Activated CD8-positive, alpha-beta memory T cell treated with anti-CD3 and anti-CD28 coated beads, Interleukin-2, amount 10 ng/mL, durations not matched to agents 7 days and 5 days (primary cell): ENCODE measurements at regions not wholly inside any gene's neighbourhood (a gene's known extent, or its start where the extent isn't known, plus 50 kb on each side); places are given as distances from the start of the nearest gene placed in this dataset.
"Not testable (repeated sequence)": the region's sequence is repeated elsewhere in the genome, so short reads cannot be mapped to it uniquely, and the experiment has no call there.

Experiments
- ATAC-seq: fragments of 150-1000 bp; cut with Tn5 transposase; one replicate; pipeline ENCODE4 v1.10.0; 2021; ENCODE audit warnings: moderate library complexity
- CTCF ChIA-PET: fragments of 350-600 bp; sonication (Branson Sonifier 250); formaldehyde crosslinking; loops from one replicate; lab custom pipeline; 2021; ENCODE audit warnings: antibody characterized with exemption; lab: Charles Lee
- DNase-seq: peaks from one replicate; pipeline ENCODE4 v3.0.0-alpha.2; 2020
- H3K27ac Mint-ChIP-seq: one replicate; pipeline ENCODE4 v1.8.0; 2021; ENCODE audit warnings: mild to moderate bottlenecking, mixed read lengths
- H3K27me3 Mint-ChIP-seq: one replicate; pipeline ENCODE4 v1.8.0; 2021; ENCODE audit warnings: mixed read lengths
- H3K36me3 Mint-ChIP-seq: one replicate; pipeline ENCODE4 v1.8.0; 2021; ENCODE audit warnings: mild to moderate bottlenecking, mixed read lengths
- H3K4me1 Mint-ChIP-seq: one replicate; pipeline ENCODE4 v1.8.0; 2021; ENCODE audit warnings: mixed read lengths
- H3K4me3 Mint-ChIP-seq: one replicate; pipeline ENCODE4 v1.8.0; 2021; ENCODE audit warnings: mild to moderate bottlenecking, moderate library complexity, mixed read lengths
- H3K9me3 Mint-ChIP-seq: one replicate; pipeline ENCODE4 v1.8.0; 2022; ENCODE audit warnings: low read depth, mixed read lengths

DNA sequence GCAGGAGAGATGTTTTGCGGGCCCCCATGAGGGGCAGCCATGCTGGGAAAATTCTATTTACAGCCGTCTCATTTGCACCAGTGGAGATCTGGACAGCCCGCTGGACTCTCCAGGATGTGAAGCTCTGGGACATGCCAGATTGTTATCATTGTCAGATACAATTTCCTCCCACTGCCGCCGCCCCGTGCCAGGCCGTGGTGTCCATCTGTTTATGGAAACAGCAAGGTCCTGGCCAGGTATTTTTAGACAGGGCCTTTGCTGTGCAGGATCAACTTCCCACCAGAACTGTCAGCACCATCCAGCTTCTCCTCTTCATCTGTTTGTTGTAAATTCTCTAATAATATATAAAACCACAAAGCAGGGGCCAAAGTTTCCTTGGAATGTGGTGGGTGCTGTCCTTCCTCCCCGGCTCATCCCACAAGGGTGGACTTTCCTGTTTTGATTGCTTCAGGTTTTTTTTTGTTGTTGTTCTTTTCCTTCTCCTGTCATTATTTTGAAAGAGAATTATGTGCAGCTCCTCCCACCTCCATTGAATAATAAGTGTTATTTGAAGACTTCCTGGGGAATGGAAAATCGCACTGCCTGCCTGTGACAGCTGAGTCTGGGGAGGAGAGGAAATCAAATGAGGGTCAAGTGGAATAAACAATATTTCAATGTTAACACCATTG lies 398.1 kb downstream of the TNS1 start:
- Mint-ChIP-seq H3K4me3 (no peak overlapping the region), H3K9me3 (no peaks in the 10 kb centered on the region), H3K4me1 (peaks cover 6% of the 10 kb centered on the region), H3K27me3 (no peaks in the 10 kb centered on the region), H3K36me3 (no peaks in the 10 kb centered on the region), H3K27ac (no peak overlapping the region)
- no peak for ATAC-seq
- CTCF ChIA-PET: no interaction called here
- DNase-seq: no peak

DNA sequence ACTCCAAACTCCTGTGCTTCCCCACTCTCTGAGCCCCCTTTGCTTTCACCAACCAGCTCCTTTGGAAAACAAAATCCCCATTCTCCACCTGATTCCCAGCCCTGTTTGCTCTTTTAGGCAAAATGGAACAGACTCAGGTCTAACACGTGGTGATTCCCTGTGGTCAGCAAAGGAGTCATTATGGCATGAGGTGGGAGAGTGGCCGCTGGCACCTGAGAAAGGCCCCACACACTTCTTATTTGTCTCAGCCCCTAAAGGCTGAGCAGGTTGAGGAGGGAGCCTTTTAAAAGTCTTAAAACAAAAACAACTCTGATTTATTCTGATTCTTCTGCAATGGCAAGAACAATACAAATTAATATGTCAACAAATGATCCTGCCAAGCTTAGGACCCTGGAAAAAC lies 401.2 kb downstream of the TNS1 start:
- no peak overlapping the region for H3K27ac Mint-ChIP-seq
- no peak overlapping the region for H3K4me3 Mint-ChIP-seq
- H3K4me1 Mint-ChIP-seq: peaks cover 4% of the 10 kb centered on the region
- H3K9me3 Mint-ChIP-seq: no peaks in the 10 kb centered on the region
- no peaks in the 10 kb centered on the region for H3K27me3 Mint-ChIP-seq
- no peaks in the 10 kb centered on the region for H3K36me3 Mint-ChIP-seq
- DNase-seq: no peak
- CTCF ChIA-PET: no interaction called here
- no peak for ATAC-seq

DNA sequence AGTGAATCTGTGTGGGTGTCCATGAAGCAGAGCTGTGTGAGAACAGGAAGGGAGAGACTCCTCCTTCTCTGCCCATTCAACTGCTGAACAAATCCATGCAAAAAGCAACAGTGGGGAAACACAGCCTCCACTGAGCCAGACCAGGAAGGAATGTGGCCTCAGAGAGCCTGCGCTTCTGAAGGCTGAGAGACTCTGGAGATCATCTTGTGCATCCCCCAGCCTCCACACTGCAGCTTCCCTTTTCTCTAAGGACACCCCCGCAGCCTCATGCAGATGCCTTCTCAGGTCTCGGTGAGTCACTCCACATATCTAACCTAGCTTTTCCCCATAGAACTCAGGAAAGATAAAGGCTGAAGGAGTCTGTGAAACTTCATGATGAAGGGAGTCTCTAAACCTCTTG lies 402.9 kb downstream of the TNS1 start:
- Mint-ChIP-seq H3K4me3 (no peak overlapping the region), H3K36me3 (no peaks in the 10 kb centered on the region), H3K9me3 (no peaks in the 10 kb centered on the region), H3K27me3 (peaks cover 8% of the 10 kb centered on the region), H3K27ac (no peak overlapping the region), H3K4me1 (no peaks in the 10 kb centered on the region)
- DNase-seq (no peak), ATAC-seq (no peak)
- CTCF ChIA-PET: no interaction called here

DNA sequence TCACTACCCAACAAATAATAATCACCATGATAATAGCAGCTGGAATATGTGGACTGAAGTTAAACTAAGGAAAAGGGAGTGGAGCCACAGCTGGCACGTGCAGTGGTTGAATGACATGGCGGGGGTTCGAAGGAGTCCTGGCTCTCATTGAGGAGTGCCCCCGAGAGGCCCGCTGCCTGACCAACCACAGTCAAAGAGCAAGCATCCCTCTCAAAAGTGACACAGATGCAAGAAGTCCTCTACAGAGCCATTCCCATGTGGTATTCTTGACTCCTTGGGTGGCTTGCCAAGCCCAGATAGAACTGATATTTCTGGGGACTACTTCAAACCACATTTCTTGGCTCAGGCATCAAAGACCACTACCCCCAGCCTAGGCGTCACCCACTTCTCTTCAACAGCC lies 405.1 kb downstream of the TNS1 start:
- DNase-seq: no peak
- H3K4me1 Mint-ChIP-seq: no peaks in the 10 kb centered on the region
- H3K27me3 Mint-ChIP-seq: peaks cover 8% of the 10 kb centered on the region
- CTCF ChIA-PET: no interaction called here
- H3K36me3 Mint-ChIP-seq: no peaks in the 10 kb centered on the region
- no peak for ATAC-seq
- H3K9me3 Mint-ChIP-seq: no peaks in the 10 kb centered on the region
- H3K4me3 Mint-ChIP-seq: no peak overlapping the region
- H3K27ac Mint-ChIP-seq: no peak overlapping the region

DNA sequence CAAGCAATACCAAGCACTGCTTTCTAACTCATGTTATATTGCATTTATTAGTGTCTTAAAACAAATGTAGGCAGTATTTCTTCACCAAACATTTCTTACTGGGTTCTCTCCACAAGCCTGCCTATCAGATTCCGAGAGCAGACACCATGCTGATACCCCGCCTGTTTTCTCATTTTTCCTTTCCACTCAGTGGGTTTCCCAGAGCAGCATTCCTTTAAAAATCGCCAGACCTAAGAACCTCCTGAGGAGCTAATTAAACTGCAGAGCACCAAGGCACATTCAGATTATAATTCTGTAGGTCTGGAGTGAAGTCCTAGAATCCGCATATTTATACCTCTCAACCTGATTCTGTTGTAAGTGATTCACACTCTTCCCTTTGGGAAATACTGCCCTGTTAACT lies 405.6 kb downstream of the TNS1 start:
- no peak overlapping the region for H3K27ac Mint-ChIP-seq
- peaks cover 8% of the 10 kb centered on the region for H3K27me3 Mint-ChIP-seq
- H3K9me3 Mint-ChIP-seq: no peaks in the 10 kb centered on the region
- DNase-seq: no peak
- H3K36me3 Mint-ChIP-seq: no peaks in the 10 kb centered on the region
- ATAC-seq: no peak
- H3K4me1 Mint-ChIP-seq: no peaks in the 10 kb centered on the region
- CTCF ChIA-PET: no interaction called here
- H3K4me3 Mint-ChIP-seq: no peak overlapping the region

DNA sequence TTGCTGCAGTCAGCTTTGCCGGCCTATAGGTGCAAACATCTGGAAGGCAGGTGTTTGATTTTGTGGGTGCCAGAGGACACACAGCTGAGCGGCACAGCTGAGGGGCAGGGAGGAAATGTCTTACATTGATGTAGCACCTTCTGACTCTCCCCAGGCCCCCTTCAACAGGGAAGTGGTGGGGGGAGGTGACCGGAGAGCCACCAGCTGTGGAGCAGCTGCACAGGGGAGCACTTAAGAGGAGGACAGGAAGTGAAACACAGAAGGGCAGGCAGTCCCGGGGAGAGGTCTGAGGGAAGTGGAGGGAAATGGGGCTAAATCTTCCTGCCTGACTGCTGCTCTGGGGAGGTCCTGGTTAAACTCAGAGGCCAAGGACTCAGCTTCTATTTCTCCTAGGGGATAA lies 409.1 kb downstream of the TNS1 start:
- CTCF ChIA-PET: no interaction called here
- no peaks in the 10 kb centered on the region for H3K9me3 Mint-ChIP-seq
- no peak overlapping the region for H3K4me3 Mint-ChIP-seq
- no peak for DNase-seq
- peaks cover 8% of the 10 kb centered on the region for H3K27me3 Mint-ChIP-seq
- no peak for ATAC-seq
- H3K4me1 Mint-ChIP-seq: no peaks in the 10 kb centered on the region
- H3K36me3 Mint-ChIP-seq: no peaks in the 10 kb centered on the region
- H3K27ac Mint-ChIP-seq: no peak overlapping the region

DNA sequence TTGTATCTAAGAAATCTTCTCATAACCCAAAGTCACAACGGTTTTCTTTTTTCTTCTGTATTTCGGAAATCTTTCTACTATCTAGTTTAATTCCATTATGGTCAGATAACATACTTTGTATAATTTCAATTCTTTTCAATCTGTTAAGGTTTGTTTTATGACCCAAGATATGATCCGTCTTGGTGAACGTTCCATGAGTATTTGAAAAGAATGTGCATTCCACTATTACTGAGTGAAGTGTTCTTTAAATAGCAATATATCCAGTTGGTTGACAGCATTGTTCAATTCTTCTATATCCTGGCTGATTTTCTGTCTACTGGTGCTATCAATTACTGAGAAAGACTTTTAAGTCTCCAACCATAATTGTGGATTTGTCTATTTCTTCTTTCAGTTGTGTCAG lies 414.5 kb downstream of the TNS1 start:
- no peaks in the 10 kb centered on the region for H3K9me3 Mint-ChIP-seq
- H3K4me1 Mint-ChIP-seq: no peaks in the 10 kb centered on the region
- no peaks in the 10 kb centered on the region for H3K27me3 Mint-ChIP-seq
- DNase-seq (no peak), ATAC-seq (no peak)
- H3K36me3 Mint-ChIP-seq: no peaks in the 10 kb centered on the region
- H3K27ac Mint-ChIP-seq: no peak overlapping the region
- no peak overlapping the region for H3K4me3 Mint-ChIP-seq
- CTCF ChIA-PET: no interaction called here

DNA sequence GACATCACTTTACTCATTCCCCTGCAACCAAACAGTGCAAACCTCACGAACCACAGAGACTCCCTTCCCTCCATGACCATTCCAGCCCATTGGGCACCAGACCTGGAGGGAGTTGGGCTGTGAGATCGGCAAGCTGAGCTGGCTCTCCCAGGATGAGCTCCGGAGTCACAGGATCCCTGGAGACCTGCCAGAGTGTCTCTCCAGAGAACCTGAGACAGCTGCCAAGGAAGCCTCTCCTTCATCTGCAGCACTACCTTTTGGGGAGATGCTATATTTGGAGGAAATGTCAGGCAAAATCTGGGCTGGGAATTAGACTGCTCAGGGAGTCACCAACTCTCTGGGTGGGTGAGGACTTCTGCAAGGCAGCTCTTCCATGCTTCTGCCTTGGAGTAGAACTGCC lies 417.4 kb downstream of the TNS1 start:
- H3K27me3 Mint-ChIP-seq: no peaks in the 10 kb centered on the region
- no peak overlapping the region for H3K27ac Mint-ChIP-seq
- ATAC-seq: no peak
- H3K4me3 Mint-ChIP-seq: no peak overlapping the region
- CTCF ChIA-PET: no interaction called here
- H3K4me1 Mint-ChIP-seq: no peaks in the 10 kb centered on the region
- DNase-seq: no peak
- H3K36me3 Mint-ChIP-seq: no peaks in the 10 kb centered on the region
- H3K9me3 Mint-ChIP-seq: no peaks in the 10 kb centered on the region

DNA sequence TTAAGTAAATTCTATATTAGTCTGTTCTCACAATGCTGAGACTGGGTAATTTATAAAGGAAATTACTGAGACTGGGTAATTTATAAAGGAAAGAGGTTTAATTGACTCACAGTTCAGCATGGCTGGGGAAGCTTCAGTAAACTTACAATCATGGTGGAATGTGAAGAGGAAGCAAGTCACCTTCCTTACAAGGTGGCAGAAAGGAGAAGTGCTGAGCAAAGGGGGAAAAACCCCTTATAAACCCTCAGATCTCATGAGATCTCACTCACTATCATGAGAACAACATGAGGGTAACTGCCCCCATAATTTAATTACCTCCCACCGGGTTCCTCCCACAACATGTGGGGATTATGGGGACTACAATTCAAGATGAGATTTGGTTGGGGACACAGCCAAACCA lies 422.4 kb downstream of the TNS1 start:
- H3K36me3 Mint-ChIP-seq, ATAC-seq, H3K9me3 Mint-ChIP-seq, H3K27ac Mint-ChIP-seq, H3K4me3 Mint-ChIP-seq, H3K4me1 Mint-ChIP-seq, H3K27me3 Mint-ChIP-seq, DNase-seq, CTCF ChIA-PET: not testable (repeated sequence)

DNA sequence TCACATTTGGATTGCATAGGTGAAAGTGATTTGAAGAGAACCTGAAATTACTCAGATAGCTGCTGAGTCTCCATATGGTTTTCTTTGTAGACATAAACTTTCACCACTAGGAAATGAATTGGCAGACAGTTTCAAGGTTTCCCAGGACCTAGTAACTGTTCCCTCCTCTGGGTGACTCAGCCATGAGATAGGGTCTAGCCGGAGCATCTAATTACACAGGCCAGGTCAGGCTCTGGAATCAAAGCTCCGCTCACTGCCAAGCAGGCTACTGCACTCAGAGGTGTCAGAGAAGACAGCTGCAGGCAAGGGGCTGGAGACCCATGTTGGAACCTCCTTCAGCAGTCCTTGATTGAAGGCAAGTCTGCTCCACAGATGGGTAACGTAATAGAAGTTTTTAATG lies 429.2 kb downstream of the TNS1 start:
- no peak overlapping the region for H3K27ac Mint-ChIP-seq
- CTCF ChIA-PET: no interaction called here
- no peak overlapping the region for H3K4me3 Mint-ChIP-seq
- no peaks in the 10 kb centered on the region for H3K36me3 Mint-ChIP-seq
- H3K4me1 Mint-ChIP-seq: no peaks in the 10 kb centered on the region
- ATAC-seq (no peak), DNase-seq (no peak)
- no peaks in the 10 kb centered on the region for H3K27me3 Mint-ChIP-seq
- no peaks in the 10 kb centered on the region for H3K9me3 Mint-ChIP-seq

DNA sequence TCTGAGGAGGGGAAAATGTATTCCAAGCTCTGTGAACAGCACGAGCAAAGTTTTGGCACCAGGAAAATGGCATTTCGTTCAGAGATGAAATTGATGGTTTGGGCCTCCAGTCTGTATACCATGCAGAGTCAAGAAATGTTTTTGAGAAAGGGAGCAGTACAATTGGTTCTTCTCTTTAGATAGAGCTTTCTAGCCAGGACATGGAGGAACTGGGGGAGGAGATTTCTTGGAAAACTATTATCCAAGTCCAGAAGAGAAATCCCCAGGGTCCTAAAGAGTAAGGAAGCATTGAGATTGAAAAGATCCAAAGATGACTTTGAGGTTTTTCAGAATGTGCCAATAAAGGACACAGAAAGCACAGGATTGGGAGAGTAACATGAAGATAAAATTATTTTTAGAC lies 432.4 kb downstream of the TNS1 start:
- Mint-ChIP-seq H3K4me1 (no peaks in the 10 kb centered on the region), H3K4me3 (no peak overlapping the region)
- CTCF ChIA-PET: no interaction called here

DNA sequence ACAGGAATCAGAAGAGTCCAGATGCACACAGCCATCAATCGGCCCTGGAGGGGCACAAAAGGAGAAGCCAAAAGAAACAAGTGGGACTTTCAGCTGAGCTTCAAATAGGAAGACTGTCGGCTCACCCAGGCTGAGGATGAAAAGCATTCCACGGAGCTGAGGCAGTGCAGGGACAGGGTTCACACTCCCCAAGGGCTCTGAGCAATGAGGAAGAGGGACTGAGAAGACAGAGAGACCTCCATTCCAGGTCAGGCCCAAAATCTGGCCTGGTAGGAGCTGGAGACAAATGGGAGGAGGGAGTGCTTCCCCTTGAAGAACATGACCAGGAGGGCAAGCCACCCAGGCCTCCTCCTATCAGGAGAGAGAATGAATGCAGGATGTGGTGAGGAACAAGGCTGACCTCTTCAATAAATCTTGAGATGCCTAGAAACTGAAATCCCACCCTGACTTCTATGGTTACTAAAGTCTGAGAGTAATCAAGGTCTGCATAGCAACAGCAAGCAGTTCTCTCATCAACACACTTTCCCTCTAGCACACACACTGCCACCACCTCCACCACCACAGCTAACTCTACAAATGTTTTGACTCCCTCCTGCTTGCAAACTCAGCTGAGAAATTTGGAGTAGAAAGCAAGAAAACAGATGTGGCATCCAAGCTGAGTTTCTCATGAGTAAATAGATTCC lies 434.4 kb downstream of the TNS1 start:
- Mint-ChIP-seq H3K27me3 (no peaks in the 10 kb centered on the region), H3K36me3 (no peaks in the 10 kb centered on the region), H3K9me3 (no peaks in the 10 kb centered on the region), H3K4me3 (no peak overlapping the region), H3K27ac (no peak overlapping the region), H3K4me1 (no peaks in the 10 kb centered on the region)
- CTCF ChIA-PET: no interaction called here
- DNase-seq (no peak), ATAC-seq (no peak)

More for the DNA sequence above, 432.4 kb downstream of the TNS1 start:
- no peaks in the 10 kb centered on the region for H3K9me3 Mint-ChIP-seq
- ATAC-seq (no peak), DNase-seq (no peak)
- no peaks in the 10 kb centered on the region for H3K27me3 Mint-ChIP-seq
- no peak overlapping the region for H3K27ac Mint-ChIP-seq
- H3K36me3 Mint-ChIP-seq: no peaks in the 10 kb centered on the region

DNA sequence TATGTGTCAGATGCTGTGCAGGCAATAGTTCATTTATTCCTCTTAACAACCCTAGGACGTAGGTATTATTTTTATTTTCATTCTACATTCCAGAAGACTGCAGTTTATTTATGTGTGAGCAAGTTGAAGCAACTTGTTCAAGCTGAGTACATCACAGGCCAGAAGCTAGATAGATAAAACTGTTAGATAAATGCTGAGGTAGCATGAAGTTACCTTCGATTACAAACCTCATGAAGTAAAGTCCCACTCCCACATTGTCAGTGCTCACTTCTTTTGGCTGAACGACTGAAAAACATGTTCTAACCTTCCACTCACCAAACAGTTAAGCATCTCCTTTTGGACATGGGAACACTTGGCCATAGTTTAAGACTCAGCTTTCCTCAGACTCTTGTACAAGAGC lies 439.2 kb downstream of the TNS1 start:
- no peaks in the 10 kb centered on the region for H3K27me3 Mint-ChIP-seq
- CTCF ChIA-PET: no interaction called here
- DNase-seq (no peak), ATAC-seq (no peak)
- H3K36me3 Mint-ChIP-seq: no peaks in the 10 kb centered on the region
- H3K4me3 Mint-ChIP-seq: no peak overlapping the region
- H3K27ac Mint-ChIP-seq: no peak overlapping the region
- H3K4me1 Mint-ChIP-seq: no peaks in the 10 kb centered on the region
- H3K9me3 Mint-ChIP-seq: peaks cover 2% of the 10 kb centered on the region

DNA sequence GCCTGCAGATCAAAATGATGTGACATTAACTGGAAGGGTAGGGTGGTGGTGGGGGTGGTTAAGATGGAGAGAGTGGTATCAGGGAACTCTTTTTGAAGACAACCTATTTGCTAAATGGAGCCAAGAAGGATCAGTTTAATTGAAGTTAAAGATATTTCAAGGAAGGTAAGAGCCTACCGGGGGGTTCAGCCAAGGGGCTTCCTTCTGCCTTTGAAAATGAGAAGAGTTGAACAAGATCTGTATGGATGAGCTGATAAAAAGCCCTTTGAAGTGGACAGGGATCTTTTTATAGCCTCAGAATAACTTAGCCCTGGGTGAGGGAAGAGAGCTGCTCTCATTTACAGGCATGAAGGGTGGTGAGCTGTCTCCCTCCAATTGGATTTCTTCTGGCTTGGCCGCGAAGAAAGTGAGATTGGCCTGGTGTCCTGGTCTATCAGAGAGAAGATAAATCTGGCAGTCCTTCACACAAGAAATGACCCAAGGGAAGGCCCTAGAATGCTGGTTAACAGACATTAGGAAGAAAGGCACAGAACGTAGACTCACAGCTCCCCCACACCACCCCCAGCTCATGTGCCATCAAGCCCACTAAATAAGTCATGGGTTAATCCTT lies 439.8 kb downstream of the TNS1 start:
- DNase-seq (no peak), ATAC-seq (no peak)
- Mint-ChIP-seq H3K36me3 (no peaks in the 10 kb centered on the region), H3K27me3 (no peaks in the 10 kb centered on the region), H3K9me3 (peaks cover 2% of the 10 kb centered on the region), H3K4me1 (no peaks in the 10 kb centered on the region), H3K4me3 (no peak overlapping the region), H3K27ac (no peak overlapping the region)
- CTCF ChIA-PET: no interaction called here
